Heart left ventricle (tissue), 16 donors: ENCODE measurements at regions not wholly inside any gene's neighbourhood (a gene's known extent, or its start where the extent isn't known, plus 50 kb on each side); places are given as distances from the start of the nearest gene placed in this dataset.

Experiments
- ATAC-seq, 4 donors: fragments of 200-7000 bp; cut with Tn5 transposase; one replicate each; pipeline ENCODE4 v1.9.1; 2020 to 2022; ENCODE audit warnings: moderate library complexity in 4 of 4, mild to moderate bottlenecking in 3 of 4, moderate number of reproducible peaks in 1 of 4
- DNase-seq, 5 donors: peaks; one replicate each; pipeline ENCODE4 v3.0.0-alpha.2; 2020
- H3K27ac ChIP-seq, 12 donors: fragments of 200-600 bp; sonication (generic) in 4 of 12; one replicate each; pipeline versions ENCODE4 v1.5.0 to v1.8.0; 2016 to 2022; ENCODE audit warnings: mild to moderate bottlenecking in 2 of 12
- H3K27me3 ChIP-seq, 9 donors: fragments of 200-600 bp; sonication (generic) in 2 of 9; one replicate each; pipeline versions ENCODE4 v1.5.1 to v1.8.0; 2016 to 2022; ENCODE audit warnings: mild to moderate bottlenecking in 3 of 9
- H3K36me3 ChIP-seq, 9 donors: fragments of 200-600 bp; sonication (generic) in 2 of 9; one replicate each; pipeline versions ENCODE4 v1.5.0 to v1.8.0; 2018 to 2022; ENCODE audit warnings: mild to moderate bottlenecking in 2 of 9
- H3K4me1 ChIP-seq, 12 donors: fragments of 200-600 bp; sonication (generic) in 4 of 12; one replicate each; pipeline versions ENCODE4 v1.5.0 to v1.8.0; 2016 to 2022; ENCODE audit warnings: mild to moderate bottlenecking in 3 of 12
- H3K4me3 ChIP-seq, 12 donors: fragments of 200-600 bp; sonication (generic) in 4 of 12; one replicate each; pipeline versions ENCODE4 v1.5.0 to v1.8.0; 2017 to 2022; ENCODE audit warnings: mild to moderate bottlenecking in 9 of 12, moderate library complexity in 4 of 12
- H3K9me3 ChIP-seq, 12 donors: fragments of 200-600 bp; sonication (generic) in 4 of 12; one replicate each; pipeline versions ENCODE4 v1.5.0 to v1.8.0; 2016 to 2022; ENCODE audit warnings: mild to moderate bottlenecking in 1 of 12
- CTCF ChIP-seq, 12 donors: fragments of 200-600 bp; sonication (generic) in 4 of 12; IDR thresholded peaks; one replicate each; pipeline versions ENCODE4 v1.5.0 to v1.8.0; 2018 to 2022; ENCODE audit warnings: antibody characterized with exemption in 12 of 12, mild to moderate bottlenecking in 5 of 12
- POLR2A ChIP-seq, 2 donors: fragments of 450-650 bp; IDR thresholded peaks; one replicate each; pipeline ENCODE4 v1.6.1; 2017; ENCODE audit warnings: antibody characterized with exemption in 2 of 2, mild to moderate bottlenecking in 2 of 2, moderate library complexity in 2 of 2
- WGBS, 4 donors: extraction: QIAGEN DNeasy Blood & Tissue Kit in 2 of 4; methylation state at CpG; one replicate each; pipeline versions ENCODE4 v1.1.5 to v1.1.7; 2013 to 2018; 5-methylcytosine and 5-hydroxymethylcytosine counted together
- intact Hi-C, 10 donors: fragments of 100-400 bp; cut with DNase I; formaldehyde crosslinking; loops; one replicate each; pipeline versions ENCODE4 v1.11.1 to v1.14.2; 2022
- donor health status: ischemic (EF 13 %, LVEDD 7.1; RV severe dilation, severe dysfunction).
- donor health status: healthy with polysubstance abuse.
- donor health status: DM: no; HTN: yes; CAD: no.
- donor health status: DM: no; HTN: no; CAD: no.
- donor health status: ischemic (EF 25% LVEDD 6.9; RV normal size, moderate dysfunction).
- donor health status: ischemic (EF 25% LVEDD 5.7; RV mildly dilated, moderate dysfunction).
- donor health status: healthy.
- donor health status: DM: yes; HTN: yes; CAD: no.
- donor health status: ischemic (EF 35%, LVEDD 5.7; RV mildly dilated, moderate dysfunction).
- donor health status: nonischemic (EF 11% LVEDD 7.7; RV severe dilation, severe dysfunction).
- donor health status: DM: yes; HTN: yes; CAD: no.
- donor health status: PGD.
- donor health status: ischemic (EF 29% LVEDD 5.4; RV normal size, mild dysfunction).
- donor health status: nonischemic (EF 23%, LVEDD 6.1; RV moderate dilation, normal function).

GRCh38 chr2:122977580-122977979, 1047.5 kb upstream of the CNTNAP5 start:
- no peaks in the 10 kb centered on the region for H3K27me3 ChIP-seq
- peaks cover 0 to 28% (median 1%) of the 10 kb centered on the region in 12 donors for H3K9me3 ChIP-seq
- no peak overlapping the region for H3K4me3 ChIP-seq
- DNase-seq (no peak), ATAC-seq (no peak)
- intact Hi-C loops: no loop called here
- H3K27ac ChIP-seq: no peak overlapping the region
- 77 to 81% (median 79%) methylated on average over 1 of the region's 1 CpG for WGBS, 4 donors
- H3K4me1 ChIP-seq: no peaks in the 10 kb centered on the region
- TF ChIP-seq POLR2A (IDR thresholded peaks at IDR 0.05) (no peak), CTCF (IDR thresholded peaks at IDR 0.05) (no peak)
- H3K36me3 ChIP-seq: no peaks in the 10 kb centered on the region

DNA sequence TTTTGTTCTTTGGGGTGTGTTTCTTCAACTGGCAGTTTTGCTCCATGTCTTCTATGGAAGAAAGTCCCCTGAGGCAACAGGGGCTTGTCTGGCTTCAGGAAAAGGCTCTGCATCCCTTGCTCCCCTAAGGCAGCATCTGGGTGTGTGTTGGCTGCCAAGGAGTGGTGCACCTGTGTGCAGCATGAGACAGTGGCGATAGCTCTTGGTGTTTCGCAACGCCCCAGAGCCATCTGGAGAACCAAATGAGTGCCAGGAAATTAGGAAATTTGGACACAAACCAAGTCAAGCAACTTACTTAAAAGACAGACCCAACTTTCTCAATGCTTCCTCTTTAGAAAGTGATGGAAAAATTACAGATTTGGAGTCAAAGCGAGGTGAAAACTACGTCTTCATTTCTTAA, 1044.4 kb upstream of the CNTNAP5 start:
- WGBS, 4 donors: 58 to 70% (median 63%) methylated on average over 5 of the region's 5 CpGs
- H3K27me3 ChIP-seq: no peaks in the 10 kb centered on the region
- peak in 3 of 4 donors; percentile 85 to 88 (median 85) for ATAC-seq
- H3K4me3 ChIP-seq: no peak overlapping the region
- no peaks in the 10 kb centered on the region for H3K4me1 ChIP-seq
- peaks cover 0 to 28% (median 1%) of the 10 kb centered on the region in 12 donors for H3K9me3 ChIP-seq
- H3K36me3 ChIP-seq: no peaks in the 10 kb centered on the region
- H3K27ac ChIP-seq: no peak overlapping the region
- DNase-seq: peak; percentile 29 to 76 (median 50)
- no peak for TF ChIP-seq CTCF (IDR thresholded peaks at IDR 0.05)
- no peak for TF ChIP-seq POLR2A (IDR thresholded peaks at IDR 0.05)
- intact Hi-C loops: no loop called here

DNA sequence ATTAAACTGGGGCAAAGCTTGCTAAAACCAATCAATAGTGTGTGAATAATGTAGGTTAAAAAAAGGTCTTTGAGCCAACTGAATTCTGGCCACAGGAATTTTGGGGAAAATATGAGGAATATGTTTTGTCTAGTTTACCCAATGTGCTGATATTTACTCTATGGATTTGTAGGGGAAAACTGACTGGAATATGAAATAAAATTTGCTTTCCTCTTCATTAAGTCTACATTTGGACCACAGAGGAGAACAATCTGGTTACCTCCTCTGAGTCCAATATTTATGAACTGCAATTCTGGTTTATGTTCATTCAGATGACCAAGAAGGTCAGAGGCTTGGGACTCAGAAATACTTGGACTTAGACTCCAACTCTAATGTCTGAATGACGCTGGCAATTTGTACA, 1042.2 kb upstream of the CNTNAP5 start:
- DNase-seq: no peak
- no peak overlapping the region for H3K27ac ChIP-seq
- H3K4me1 ChIP-seq: no peaks in the 10 kb centered on the region
- intact Hi-C loops: loop anchor here in 1 of 10 donors (1.0 kb wide), 1 partner anchor 14 kb away; no protein-coding TSS in a partner anchor
- no peaks in the 10 kb centered on the region for H3K36me3 ChIP-seq
- no peak for ATAC-seq
- TF ChIP-seq CTCF (IDR thresholded peaks at IDR 0.05) (no peak), POLR2A (IDR thresholded peaks at IDR 0.05) (no peak)
- 53 to 80% (median 71%) methylated on average over 1 of the region's 1 CpG for WGBS, 4 donors
- H3K9me3 ChIP-seq: peaks cover 0 to 24% (median 1%) of the 10 kb centered on the region in 12 donors
- H3K4me3 ChIP-seq: no peak overlapping the region
- no peaks in the 10 kb centered on the region for H3K27me3 ChIP-seq

- no peak overlapping the region for H3K27ac ChIP-seq
- no peak overlapping the region for H3K4me3 ChIP-seq
- ATAC-seq: peak in 1 of 4 donors; percentile 22
- no peaks in the 10 kb centered on the region for H3K36me3 ChIP-seq
- no peaks in the 10 kb centered on the region for H3K27me3 ChIP-seq
- H3K4me1 ChIP-seq: no peaks in the 10 kb centered on the region
- WGBS, 4 donors: 64 to 79% (median 72%) methylated on average over 4 to 8 of the region's 8 CpGs
- no peak for TF ChIP-seq POLR2A (IDR thresholded peaks at IDR 0.05)
- TF ChIP-seq CTCF (IDR thresholded peaks at IDR 0.05): no peak
- peaks cover 0 to 12% (median 2%) of the 10 kb centered on the region in 12 donors for H3K9me3 ChIP-seq
- no peak for DNase-seq
- intact Hi-C loops: no loop called here
These were observed 1036.5 kb upstream of the CNTNAP5 start for GRCh38 chr2:122988395-122989221.
